Esophagus (tissue), 2 donors: ENCODE measurements at regions not wholly inside any gene's neighbourhood (a gene's known extent, or its start where the extent isn't known, plus 50 kb on each side); places are given as distances from the start of the nearest gene placed in this dataset.
"Not testable (repeated sequence)": the region's sequence is repeated elsewhere in the genome, so short reads cannot be mapped to it uniquely, and the experiment has no call there.

ENCODE experiments used
- H3K27ac ChIP-seq, 2 donors: one replicate each; pipeline ENCODE4 v1.5.1; 2013; ENCODE audit warnings: low read depth in 2 of 2, mild to moderate bottlenecking in 2 of 2, inconsistent platforms in 1 of 2, low read length in 1 of 2, moderate library complexity in 1 of 2
- H3K27me3 ChIP-seq, 2 donors: one replicate each; pipeline ENCODE4 v1.6.1; 2013; ENCODE audit warnings: low read length in 2 of 2, control low read depth in 1 of 2, mild to moderate bottlenecking in 1 of 2; ENCODE audit not compliant: insufficient read depth in 2 of 2, control insufficient read depth in 1 of 2
- H3K36me3 ChIP-seq, 2 donors: one replicate each; pipeline ENCODE4 v1.6.1; 2013; ENCODE audit warnings: low read length in 1 of 2; ENCODE audit not compliant: control insufficient read depth in 2 of 2, insufficient read depth in 2 of 2
- H3K4me1 ChIP-seq, 2 donors: one replicate each; pipeline ENCODE4 v1.6.1; 2013; ENCODE audit warnings: low read length in 1 of 2; ENCODE audit not compliant: control insufficient read depth in 2 of 2, insufficient read depth in 2 of 2
- H3K4me3 ChIP-seq, 2 donors: one replicate each; pipeline ENCODE4 v1.5.1; 2013; ENCODE audit warnings: low read length in 2 of 2, mild to moderate bottlenecking in 2 of 2, low read depth in 1 of 2, moderate library complexity in 1 of 2
- H3K9me3 ChIP-seq, 2 donors: one replicate each; pipeline ENCODE4 v1.6.1; 2013; ENCODE audit warnings: mild to moderate bottlenecking in 2 of 2, low read depth in 1 of 2, low read length in 1 of 2, moderate library complexity in 1 of 2; ENCODE audit not compliant: control insufficient read depth in 2 of 2, insufficient read depth in 1 of 2
- WGBS, 2 donors: extraction: QIAGEN DNeasy Blood & Tissue Kit; methylation state at CpG; one replicate each; pipeline ENCODE4 v1.1.7; 2013; 5-methylcytosine and 5-hydroxymethylcytosine counted together
- donor health status: healthy with polysubstance abuse.
- donor health status: Bipolar disorder and iron deficiency.

DNA sequence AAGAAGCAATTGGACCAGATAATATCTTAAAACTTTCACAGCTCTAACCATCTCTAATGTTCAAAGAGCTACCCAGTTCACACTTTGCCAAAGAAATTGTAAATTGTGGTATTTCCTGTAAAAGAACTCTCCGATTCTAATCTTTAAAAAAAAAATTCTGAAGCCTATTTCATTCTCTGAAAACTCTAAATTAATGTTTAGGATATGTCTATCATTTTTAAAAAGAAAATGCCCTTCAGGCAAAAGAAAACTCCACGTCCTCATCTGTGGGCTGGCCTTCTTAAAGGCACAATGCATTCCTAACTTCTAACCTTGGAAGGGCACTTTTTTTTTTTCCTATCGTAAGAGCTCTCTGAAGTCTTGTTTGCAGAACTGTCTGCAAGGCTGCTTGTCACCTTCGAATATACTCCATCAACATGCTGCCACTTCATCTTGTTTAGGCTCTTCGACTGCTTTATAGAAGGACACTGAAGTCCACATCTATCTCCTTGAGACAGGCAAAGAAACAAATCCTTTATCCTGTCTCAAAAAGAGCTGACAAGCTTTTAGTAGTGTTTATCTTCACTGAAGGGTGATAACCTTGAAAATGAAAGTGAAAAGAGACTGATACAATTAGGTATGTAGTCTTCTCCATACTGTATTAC, 124.3 kb upstream of the SLC39A10 start:
- H3K36me3 ChIP-seq, result no peaks in the 10 kb centered on the region
- H3K27ac ChIP-seq, result no peak overlapping the region
- 10 to 12% methylated on average over 5 of the region's 5 CpGs for WGBS, 2 donors
- no peaks in the 10 kb centered on the region for H3K9me3 ChIP-seq
- H3K4me1 ChIP-seq, result no peaks in the 10 kb centered on the region
- H3K4me3 ChIP-seq, result no peak overlapping the region
- no peaks in the 10 kb centered on the region for H3K27me3 ChIP-seq

GRCh38 chr2:195532255-195532627, 124.8 kb upstream of the SLC39A10 start:
- Histone ChIP-seq H3K36me3 (no peaks in the 10 kb centered on the region), H3K9me3 (no peaks in the 10 kb centered on the region), H3K4me1 (no peaks in the 10 kb centered on the region), H3K4me3 (no peak overlapping the region), H3K27ac (no peak overlapping the region), H3K27me3 (no peaks in the 10 kb centered on the region)
- 84 to 94% methylated on average over 1 of the region's 1 CpG for WGBS, 2 donors

DNA sequence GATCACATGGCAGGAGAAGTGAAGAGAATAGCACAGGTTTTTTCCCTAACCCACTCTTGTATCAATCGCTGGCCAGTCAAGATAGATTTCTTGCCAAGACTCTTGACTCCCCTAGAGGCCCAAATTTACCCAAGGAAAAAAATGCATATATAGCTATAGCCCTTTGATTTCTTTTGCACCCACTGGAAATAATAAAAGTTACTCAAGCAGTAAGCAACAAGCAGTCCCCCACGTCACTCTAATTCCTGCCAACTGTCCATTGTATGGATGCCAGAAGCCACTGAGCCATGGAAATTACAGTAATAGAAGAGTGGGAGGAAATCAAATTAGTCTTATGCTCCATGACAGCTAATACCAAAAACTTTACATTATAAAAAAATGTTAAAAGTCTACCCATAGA, 125.3 kb upstream of the SLC39A10 start:
- Histone ChIP-seq H3K27ac (no peak overlapping the region), H3K4me3 (no peak overlapping the region), H3K4me1 (no peaks in the 10 kb centered on the region), H3K36me3 (no peaks in the 10 kb centered on the region), H3K9me3 (no peaks in the 10 kb centered on the region), H3K27me3 (no peaks in the 10 kb centered on the region)
- WGBS, 2 donors, result 50 to 67% methylated on average over 2 of the region's 2 CpGs

- not testable (repeated sequence) for H3K27me3 ChIP-seq, H3K36me3 ChIP-seq, H3K4me1 ChIP-seq, H3K27ac ChIP-seq, H3K9me3 ChIP-seq, H3K4me3 ChIP-seq
- 87% methylated on average over 10 of the region's 10 CpGs for WGBS, 2 donors
Measured at GRCh38 chr2:195523242-195523641, 133.8 kb upstream of the SLC39A10 start.

DNA sequence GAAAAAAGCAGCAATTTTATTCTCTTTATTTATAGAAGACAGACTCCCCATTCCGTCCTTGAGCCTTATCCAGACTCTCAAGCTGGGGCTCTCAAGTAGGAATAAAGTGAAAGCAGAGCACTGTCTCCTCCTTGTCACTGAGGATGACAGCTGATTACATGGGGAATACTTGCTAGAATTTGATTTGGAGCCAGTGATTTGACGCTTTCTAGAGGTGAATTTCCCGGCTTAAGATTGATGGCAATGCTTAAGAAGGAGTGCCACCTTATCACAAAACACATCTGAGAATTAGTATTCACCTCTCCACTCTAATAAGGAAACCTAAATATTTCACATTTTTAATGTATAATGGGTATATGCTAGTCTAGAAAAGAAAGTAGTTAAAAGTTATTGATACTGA, 135.4 kb upstream of the SLC39A10 start:
- Histone ChIP-seq H3K4me3 (no peak overlapping the region), H3K27me3 (no peaks in the 10 kb centered on the region), H3K4me1 (no peaks in the 10 kb centered on the region), H3K9me3 (no peaks in the 10 kb centered on the region), H3K27ac (no peak overlapping the region), H3K36me3 (no peaks in the 10 kb centered on the region)
- 69 to 71% methylated on average over 3 of the region's 3 CpGs for whole genome bisulfite sequencing, 2 donors

DNA sequence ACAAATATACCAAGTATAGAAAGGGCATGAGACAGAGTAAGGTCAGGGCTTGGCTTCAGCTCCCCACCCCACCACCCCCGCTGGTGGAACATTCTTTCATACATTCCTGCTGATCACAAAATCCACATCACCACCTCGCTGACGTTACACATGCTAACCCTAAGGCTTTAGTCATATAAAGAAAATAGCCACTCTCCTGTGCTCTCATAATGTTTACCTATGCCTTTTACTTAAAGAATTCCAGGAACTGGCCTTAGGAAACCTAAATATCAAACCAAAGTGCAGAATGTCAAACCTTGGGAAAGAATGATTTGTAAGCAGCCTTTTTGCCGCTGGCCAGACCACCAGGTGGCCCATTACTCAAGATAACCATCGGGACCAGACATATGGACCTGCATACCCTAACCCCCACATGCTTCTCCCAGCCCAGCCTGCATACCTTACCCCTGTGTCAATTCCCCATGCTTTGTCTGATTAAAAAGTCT, 136.3 kb upstream of the SLC39A10 start:
- Histone ChIP-seq H3K36me3 (no peaks in the 10 kb centered on the region), H3K4me3 (no peak overlapping the region), H3K27me3 (no peaks in the 10 kb centered on the region), H3K27ac (no peak overlapping the region), H3K9me3 (peaks cover 2% of the 10 kb centered on the region in 2 donors), H3K4me1 (no peaks in the 10 kb centered on the region)
- 52 to 59% methylated on average over 5 of the region's 5 CpGs for WGBS, 2 donors

- Histone ChIP-seq H3K4me1 (no peaks in the 10 kb centered on the region), H3K27ac (no peak overlapping the region), H3K4me3 (no peak overlapping the region), H3K36me3 (no peaks in the 10 kb centered on the region), H3K27me3 (no peaks in the 10 kb centered on the region), H3K9me3 (peaks cover 2 to 3% of the 10 kb centered on the region in 2 donors)
- WGBS, 2 donors, result 94 to 98% methylated on average over 21 to 24 of the region's 24 CpGs
Measured at GRCh38 chr2:195515551-195515950, 141.5 kb upstream of the SLC39A10 start.

DNA sequence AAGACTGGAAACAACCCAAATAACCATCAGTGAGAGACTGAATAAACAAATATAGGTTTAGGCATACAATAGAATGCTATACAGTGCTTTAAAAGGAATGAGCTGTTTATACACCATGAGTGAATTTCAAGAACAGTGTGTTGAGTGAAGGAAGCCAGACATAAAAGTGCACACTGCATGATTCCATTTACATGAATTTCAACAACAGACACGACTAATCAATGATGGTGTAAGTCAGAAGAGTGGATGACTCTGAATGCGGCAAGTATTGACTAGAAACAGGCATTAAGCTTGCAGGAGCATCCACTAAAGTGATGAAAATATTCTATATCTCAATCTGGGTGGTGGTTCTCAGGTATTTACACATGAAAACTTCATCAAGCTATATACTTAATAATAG, 142.7 kb upstream of the SLC39A10 start:
- no peak overlapping the region for H3K4me3 ChIP-seq
- whole genome bisulfite sequencing, 2 donors, result 77 to 88% methylated on average over 2 of the region's 2 CpGs

DNA sequence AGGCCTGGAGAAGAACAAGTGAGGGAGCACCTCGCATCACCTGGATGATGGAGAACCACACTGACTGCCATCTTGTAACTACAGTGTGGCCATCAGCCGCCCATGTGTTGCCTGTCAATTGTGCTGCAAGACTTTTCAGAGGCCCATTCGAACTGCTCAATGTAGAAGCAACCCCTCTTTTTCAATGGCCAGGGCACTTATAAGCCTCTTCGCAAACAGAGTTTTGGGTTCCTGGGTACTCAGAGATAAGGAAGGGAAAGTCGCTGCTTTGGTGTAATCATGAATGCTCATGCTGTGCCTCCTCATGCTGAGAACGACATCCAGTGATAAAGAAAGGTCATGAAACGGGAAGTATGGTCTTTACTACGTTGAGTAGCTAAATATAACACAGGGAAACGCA, 143.9 kb upstream of the SLC39A10 start:
- Histone ChIP-seq H3K36me3 (no peaks in the 10 kb centered on the region), H3K27me3 (no peaks in the 10 kb centered on the region), H3K27ac (no peak overlapping the region), H3K4me3 (no peak overlapping the region), H3K9me3 (peaks cover 2 to 3% of the 10 kb centered on the region in 2 donors), H3K4me1 (no peaks in the 10 kb centered on the region)
- WGBS, 2 donors, result 71 to 72% methylated on average over 9 of the region's 9 CpGs

More for the DNA sequence above, 142.7 kb upstream of the SLC39A10 start:
- H3K27me3 ChIP-seq, result no peaks in the 10 kb centered on the region
- H3K9me3 ChIP-seq, result peaks cover 2 to 3% of the 10 kb centered on the region in 2 donors
- no peaks in the 10 kb centered on the region for H3K4me1 ChIP-seq
- H3K27ac ChIP-seq, result no peak overlapping the region
- no peaks in the 10 kb centered on the region for H3K36me3 ChIP-seq

DNA sequence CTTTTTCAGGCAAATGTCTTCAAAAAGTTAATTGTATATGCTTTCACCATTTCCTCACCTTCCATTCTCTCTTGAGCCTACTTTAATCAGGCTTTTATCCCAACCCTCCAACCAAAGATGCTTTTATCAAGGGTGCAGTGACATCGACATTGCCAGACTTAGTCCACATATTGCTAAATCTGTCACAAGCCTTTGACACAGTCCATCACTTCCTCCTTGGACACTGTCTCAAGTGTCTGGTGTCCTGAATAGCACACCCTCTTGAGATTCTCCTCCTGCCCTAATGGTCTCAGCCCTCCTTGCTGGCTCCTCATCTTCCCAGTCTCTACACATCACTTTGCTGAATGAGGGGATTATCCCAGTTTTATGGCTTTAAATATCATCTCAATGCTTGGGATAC, 147.5 kb upstream of the SLC39A10 start:
- Histone ChIP-seq H3K4me1 (no peaks in the 10 kb centered on the region), H3K9me3 (no peaks in the 10 kb centered on the region), H3K27me3 (no peaks in the 10 kb centered on the region), H3K4me3 (no peak overlapping the region), H3K36me3 (no peaks in the 10 kb centered on the region), H3K27ac (no peak overlapping the region)
- 90 to 94% methylated on average over 1 of the region's 1 CpG for WGBS, 2 donors
